Nephron (organoid): ENCODE measurements at regions not wholly inside any gene's neighbourhood (a gene's known extent, or its start where the extent isn't known, plus 50 kb on each side); places are given as distances from the start of the nearest gene placed in this dataset.

ENCODE experiments used
- H3K27ac Mint-ChIP-seq, 3 experiments: 2 replicates each; pipeline ENCODE4 v1.8.0; 2020; ENCODE audit warnings: mixed read lengths in 3 of 3, mild to moderate bottlenecking in 2 of 3, moderate library complexity in 1 of 3
- H3K27me3 Mint-ChIP-seq: 2 replicates; pipeline ENCODE4 v1.8.0; 2021; ENCODE audit warnings: low read depth, mild to moderate bottlenecking, moderate library complexity, mixed read lengths
- H3K36me3 Mint-ChIP-seq: 2 replicates; pipeline ENCODE4 v1.8.0; 2020; ENCODE audit warnings: low read depth, mixed read lengths
- H3K4me1 Mint-ChIP-seq: 2 replicates; pipeline ENCODE4 v1.8.0; 2020; ENCODE audit warnings: mixed read lengths
- H3K4me3 Mint-ChIP-seq, 3 experiments: 2 replicates each; pipeline ENCODE4 v1.8.0; 2020; ENCODE audit warnings: mild to moderate bottlenecking in 3 of 3, mixed read lengths in 3 of 3, moderate library complexity in 2 of 3
- H3K9me3 Mint-ChIP-seq: 2 replicates; pipeline ENCODE4 v1.8.0; 2020; ENCODE audit warnings: mixed read lengths
- CTCF ChIP-seq, 3 experiments: fragments of 200-600 bp; sonication (generic); IDR thresholded peaks; one replicate each; pipeline ENCODE4 v1.5.0; 2021; ENCODE audit warnings: antibody characterized with exemption in 3 of 3; ENCODE audit not compliant: unreplicated experiment in 3 of 3

- TF ChIP-seq CTCF (IDR thresholded peaks at IDR 0.05; ENCODE audit: unreplicated experiment in 3 of 3) = no peak
Observed at GRCh38 chr21:39096754-39097153, 86.5 kb downstream of the PSMG1 start.

GRCh38 chr21:39095681-39096080, 87.6 kb downstream of the PSMG1 start:
- Mint-ChIP-seq H3K27me3 (peaks cover 12% of the 10 kb centered on the region), H3K4me3 (no peak overlapping the region), H3K36me3 (peaks cover 5% of the 10 kb centered on the region), H3K4me1 (peaks cover 33% of the 10 kb centered on the region), H3K9me3 (peaks cover 3% of the 10 kb centered on the region), H3K27ac (peak overlapping the region; percentile 34 to 54 (median 38))
- no peak for TF ChIP-seq CTCF (IDR thresholded peaks at IDR 0.05; ENCODE audit: unreplicated experiment in 3 of 3)

More at GRCh38 chr21:39096754-39097153, 86.5 kb downstream of the PSMG1 start:
- no peak overlapping the region for H3K4me3 Mint-ChIP-seq
- peaks cover 29% of the 10 kb centered on the region for H3K4me1 Mint-ChIP-seq
- peaks cover 7% of the 10 kb centered on the region for H3K9me3 Mint-ChIP-seq
- no peak overlapping the region for H3K27ac Mint-ChIP-seq
- peaks cover 12% of the 10 kb centered on the region for H3K27me3 Mint-ChIP-seq
- H3K36me3 Mint-ChIP-seq = peaks cover 7% of the 10 kb centered on the region

GRCh38 chr21:39094847-39095579, 88.2 kb downstream of the PSMG1 start:
- Mint-ChIP-seq H3K4me3 (no peak overlapping the region), H3K36me3 (peaks cover 3% of the 10 kb centered on the region), H3K27ac (peak overlapping the region; percentile 34 to 54 (median 38)), H3K9me3 (peaks cover 3% of the 10 kb centered on the region), H3K4me1 (peaks cover 33% of the 10 kb centered on the region), H3K27me3 (peaks cover 12% of the 10 kb centered on the region)
- no peak for TF ChIP-seq CTCF (IDR thresholded peaks at IDR 0.05; ENCODE audit: unreplicated experiment in 3 of 3)

- TF ChIP-seq CTCF (IDR thresholded peaks at IDR 0.05; ENCODE audit: unreplicated experiment in 3 of 3) = no peak
- peaks cover 10% of the 10 kb centered on the region for H3K27me3 Mint-ChIP-seq
- H3K4me1 Mint-ChIP-seq = peaks cover 33% of the 10 kb centered on the region
- no peaks in the 10 kb centered on the region for H3K36me3 Mint-ChIP-seq
- H3K4me3 Mint-ChIP-seq = no peak overlapping the region
- peak overlapping the region in 1 of 3 experiments; percentile 34 for H3K27ac Mint-ChIP-seq
- H3K9me3 Mint-ChIP-seq = no peaks in the 10 kb centered on the region
Observed at GRCh38 chr21:39094087-39094780, 89.0 kb downstream of the PSMG1 start.

- Mint-ChIP-seq H3K27ac (peak overlapping the region in 2 of 3 experiments; percentile 28 to 68), H3K4me3 (no peak overlapping the region), H3K36me3 (no peaks in the 10 kb centered on the region), H3K27me3 (peaks cover 11% of the 10 kb centered on the region), H3K4me1 (peaks cover 39% of the 10 kb centered on the region), H3K9me3 (peaks cover 4% of the 10 kb centered on the region)
- TF ChIP-seq CTCF (IDR thresholded peaks at IDR 0.05; ENCODE audit: unreplicated experiment in 3 of 3) = no peak
Observed at GRCh38 chr21:39093526-39093925, 89.7 kb downstream of the PSMG1 start.
